Dedifferentiated amniotic fluid mesenchymal stem cell (primary cell): ENCODE measurements at regions not wholly inside any gene's neighbourhood (a gene's known extent, or its start where the extent isn't known, plus 50 kb on each side); places are given as distances from the start of the nearest gene placed in this dataset.
A peak's percentile ranks its signal among the peaks of the same experiment; 100 is the strongest.

Experiments
- DNase-seq: peaks from one replicate; pipeline ENCODE4 v3.0.0-alpha.2; 2016; ENCODE audit errors: extremely low spot score

DNA sequence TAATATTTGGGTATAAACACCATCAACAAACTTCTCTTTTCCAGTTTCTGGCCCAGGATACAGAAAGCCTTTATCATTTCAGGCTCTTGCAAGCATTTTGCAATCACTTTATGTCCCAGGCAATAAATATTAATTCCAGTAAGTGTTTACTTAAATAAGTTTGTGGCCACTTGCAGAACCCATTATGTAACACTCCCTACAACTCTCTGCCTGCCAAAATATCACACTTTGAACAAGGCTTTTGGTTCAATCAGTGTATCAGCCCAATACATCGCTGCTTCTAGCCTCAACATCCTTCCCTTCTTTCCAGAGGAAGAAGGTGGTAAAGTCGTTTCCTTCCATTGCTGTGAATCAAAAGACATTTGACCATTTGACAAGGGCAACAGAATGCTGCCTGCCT lies 203.0 kb upstream of the USP25 start:
- DNase-seq, result no peak

DNA sequence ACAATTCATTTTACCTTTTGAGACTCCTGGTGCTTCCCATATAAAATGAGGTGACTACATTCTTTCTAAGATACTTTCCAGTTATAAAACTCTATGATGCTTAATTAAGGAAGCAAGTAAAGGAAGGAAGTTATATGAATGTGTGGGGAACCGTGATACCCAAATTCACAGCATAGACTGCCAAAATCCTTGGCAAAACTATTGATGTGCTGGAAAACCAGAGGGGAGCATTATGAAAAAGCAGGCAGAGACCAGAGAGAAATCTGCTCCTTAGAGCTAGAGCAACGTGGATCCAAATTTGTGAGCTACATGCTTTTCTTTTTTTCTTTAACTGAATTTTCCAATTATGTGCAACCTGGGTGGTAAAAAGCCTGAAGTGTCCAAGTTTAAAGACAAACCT lies 201.4 kb upstream of the USP25 start:
- DNase-seq, result no peak

DNA sequence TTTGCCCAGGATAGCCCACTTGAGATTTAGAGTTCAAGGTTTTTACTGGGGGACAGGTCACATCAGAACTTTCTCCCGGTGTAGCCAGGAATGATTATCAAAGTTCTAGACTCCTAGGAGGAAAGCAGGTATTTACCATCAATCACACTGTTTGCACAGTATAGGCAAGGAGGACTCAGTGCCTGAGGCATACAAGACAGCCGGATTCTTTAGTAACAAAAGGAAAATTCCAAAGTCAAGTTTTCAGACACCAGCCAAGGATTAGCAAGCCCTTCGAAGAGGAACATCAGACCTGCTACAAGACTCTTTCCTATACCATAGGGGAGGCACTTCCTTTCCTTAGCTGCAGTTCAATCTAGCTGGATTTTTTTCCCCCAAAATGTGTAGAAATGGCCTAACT lies 197.8 kb upstream of the USP25 start:
- DNase-seq, result no peak

DNA sequence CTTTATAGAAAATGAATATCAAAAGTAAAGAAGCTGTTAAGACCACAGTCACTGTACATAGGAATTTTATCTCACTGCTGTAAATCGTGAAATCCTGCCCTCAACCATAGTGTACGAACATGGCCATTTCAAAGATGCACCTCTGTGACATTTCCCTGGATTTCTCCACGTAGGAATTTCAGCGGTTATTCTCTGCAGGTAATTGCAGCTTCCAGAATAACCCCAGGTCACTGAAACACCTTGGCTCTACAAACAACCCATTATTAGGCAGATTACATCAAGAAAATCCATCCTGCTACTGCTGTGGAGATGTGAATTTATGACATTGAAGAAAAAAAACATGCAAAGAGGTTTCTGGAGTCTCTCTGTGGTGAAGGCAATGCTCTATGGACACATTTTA lies 196.2 kb upstream of the USP25 start:
- DNase-seq, result no peak

DNA sequence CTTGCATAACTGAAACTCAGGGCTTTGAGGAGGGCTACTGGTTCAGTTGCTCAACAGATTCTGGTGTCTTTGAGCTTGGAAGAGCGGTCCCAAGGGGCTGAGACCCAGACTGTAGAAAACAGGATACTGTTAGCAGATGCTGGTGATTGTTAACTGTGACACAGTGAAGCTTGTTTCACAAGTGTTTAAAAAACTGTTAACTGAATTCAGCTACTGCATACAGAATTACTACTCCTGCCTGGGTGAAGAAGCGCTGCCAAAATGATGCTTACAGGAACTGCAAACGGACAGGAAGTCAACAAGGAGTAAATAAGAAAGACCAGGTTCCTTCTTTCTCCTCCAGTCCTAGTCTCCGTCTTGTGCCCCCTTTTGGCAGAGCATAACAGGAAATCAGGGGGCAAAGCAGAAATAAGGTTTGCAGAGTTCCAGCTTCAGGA lies 195.3 kb upstream of the USP25 start:
- no peak for DNase-seq

DNA sequence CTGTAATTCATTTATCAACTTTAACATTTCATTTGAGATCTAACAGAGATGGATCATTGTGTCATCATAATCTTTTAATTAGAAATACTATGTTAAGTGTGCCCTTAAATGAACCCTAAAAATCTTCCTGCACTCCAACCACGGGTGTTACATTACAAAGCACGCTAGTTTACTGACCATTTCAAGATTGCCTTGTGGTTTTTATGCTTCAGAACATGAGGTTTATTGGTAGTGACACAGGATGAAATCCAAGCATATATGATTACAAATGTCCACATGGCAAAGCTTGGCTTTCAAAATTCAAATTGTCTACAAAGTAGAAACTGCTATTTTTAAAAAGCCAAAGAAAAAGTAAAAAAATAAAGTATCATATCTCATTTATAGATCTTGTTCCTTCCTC lies 190.4 kb upstream of the USP25 start:
- DNase-seq, result peak; percentile 52

DNA sequence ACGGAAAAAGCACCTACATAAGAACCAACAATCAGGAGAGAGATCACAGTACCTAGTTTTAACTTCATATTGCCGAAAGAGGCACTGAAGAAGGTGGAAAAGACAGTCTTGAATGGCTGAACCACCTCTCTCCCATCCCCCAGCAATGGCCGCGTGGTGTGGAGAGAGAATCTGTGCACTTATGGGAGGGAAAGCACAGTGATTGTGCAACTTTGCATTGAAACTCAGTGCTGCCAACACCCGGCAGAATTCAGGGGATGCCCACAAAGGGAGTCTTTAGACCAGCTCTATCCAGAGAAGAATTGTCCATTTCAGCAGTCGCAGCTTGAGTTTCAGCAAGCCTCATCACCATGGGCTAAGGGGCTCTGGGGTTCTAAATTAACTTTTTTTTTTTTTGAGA lies 186.3 kb upstream of the USP25 start:
- no peak for DNase-seq

DNA sequence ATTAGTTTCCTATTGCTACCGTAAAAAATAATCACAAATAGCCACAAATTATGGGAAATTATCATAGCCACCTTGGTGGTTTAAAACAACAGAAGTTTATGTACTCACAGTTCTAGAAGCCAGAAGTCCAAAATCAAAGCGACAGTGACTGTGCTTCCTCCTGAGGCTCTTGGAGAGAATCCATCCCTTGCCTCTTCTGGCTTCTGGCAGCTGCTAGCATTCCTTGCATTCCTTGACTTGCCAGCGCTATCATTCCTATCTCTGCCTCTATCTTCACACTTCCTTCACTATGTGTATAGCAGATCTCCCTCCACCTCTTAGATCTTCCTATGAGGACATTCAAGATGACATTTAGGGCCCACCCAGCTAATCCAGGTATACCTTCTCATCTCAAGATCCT lies 180.1 kb upstream of the USP25 start:
- no peak for DNase-seq

DNA sequence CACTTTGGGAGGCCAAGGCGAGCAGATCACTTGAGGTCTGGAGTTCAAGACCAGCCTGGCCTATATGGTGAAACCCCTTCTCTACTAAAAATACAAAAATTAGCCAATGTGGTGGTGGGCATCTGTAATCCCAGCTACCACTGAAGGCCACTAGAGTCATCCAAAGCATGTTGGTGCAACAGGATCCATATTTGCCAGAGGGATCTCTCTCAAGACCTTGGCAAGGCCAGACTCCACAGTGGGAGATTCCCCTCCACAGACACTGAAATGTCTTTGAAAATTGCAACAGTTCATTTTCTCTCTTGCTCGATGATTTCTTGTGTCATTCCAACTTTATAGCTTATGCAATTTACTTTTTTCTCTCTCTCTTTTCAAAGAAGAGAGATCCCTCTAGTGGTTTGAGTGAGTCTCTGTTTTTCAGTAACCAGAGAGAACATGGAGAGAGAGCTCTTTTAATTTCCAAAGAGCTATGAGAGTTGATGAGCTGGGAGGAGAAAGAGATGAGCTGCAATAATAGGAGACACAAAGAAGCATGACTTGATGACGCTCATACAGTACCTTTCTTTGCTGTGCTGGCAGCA lies 176.8 kb upstream of the USP25 start:
- no peak for DNase-seq

DNA sequence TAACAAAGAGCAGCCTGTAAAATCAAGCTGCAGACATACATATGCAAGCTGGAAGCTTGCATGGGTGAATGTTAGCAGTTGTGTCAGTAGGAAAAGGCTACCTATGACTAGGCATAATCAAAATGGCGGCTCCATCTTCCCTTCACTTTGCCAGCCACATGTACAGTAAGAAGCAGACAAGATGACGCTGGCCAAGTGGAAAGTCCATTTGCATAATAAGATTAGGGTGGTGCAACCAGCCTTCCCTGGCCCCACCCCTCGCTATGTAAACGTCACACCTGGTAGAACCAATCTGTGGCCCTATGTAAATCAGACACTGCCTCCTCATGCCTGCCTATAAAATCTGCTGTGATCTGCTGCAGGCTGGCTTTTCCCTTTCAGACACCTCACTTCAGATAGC lies 171.9 kb upstream of the USP25 start:
- no peak for DNase-seq

DNA sequence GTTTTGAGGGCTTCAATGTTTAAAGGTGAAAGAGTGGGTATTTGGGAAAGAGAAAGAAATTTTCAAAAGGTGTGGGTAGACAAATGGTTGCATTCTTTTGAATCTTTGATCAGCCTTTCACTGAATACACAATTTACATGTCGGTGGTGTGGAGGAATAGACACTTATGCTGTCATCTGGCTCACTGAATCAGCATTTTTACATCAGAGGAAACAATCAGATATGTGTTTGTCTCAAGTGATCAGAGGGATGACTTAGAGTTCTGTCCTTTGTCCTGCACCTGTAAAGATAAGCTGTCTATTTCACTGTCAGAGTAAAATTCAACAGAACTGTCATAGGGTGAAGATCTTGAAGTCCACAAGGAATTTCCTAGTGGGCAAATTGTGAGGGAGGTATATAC lies 170.9 kb upstream of the USP25 start:
- no peak for DNase-seq

DNA sequence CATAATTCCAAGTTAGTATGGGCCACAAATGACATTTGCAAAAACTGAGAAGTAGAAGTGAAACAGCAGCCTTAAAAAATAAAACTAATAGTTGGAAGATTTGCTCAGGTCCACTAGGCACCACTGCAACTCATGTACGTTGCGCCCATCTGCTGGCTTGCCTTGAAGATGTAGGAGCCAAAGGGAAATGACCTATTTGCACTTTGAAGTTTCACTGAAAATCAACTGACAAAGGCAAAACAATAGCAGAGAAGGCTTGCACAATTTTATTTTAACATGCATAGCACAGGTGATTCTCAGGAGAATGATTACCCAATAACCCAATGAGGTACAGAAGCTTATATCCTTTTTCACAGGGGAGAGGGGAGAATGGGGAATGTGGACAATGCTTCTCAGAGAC lies 170.1 kb upstream of the USP25 start:
- DNase-seq, result no peak

DNA sequence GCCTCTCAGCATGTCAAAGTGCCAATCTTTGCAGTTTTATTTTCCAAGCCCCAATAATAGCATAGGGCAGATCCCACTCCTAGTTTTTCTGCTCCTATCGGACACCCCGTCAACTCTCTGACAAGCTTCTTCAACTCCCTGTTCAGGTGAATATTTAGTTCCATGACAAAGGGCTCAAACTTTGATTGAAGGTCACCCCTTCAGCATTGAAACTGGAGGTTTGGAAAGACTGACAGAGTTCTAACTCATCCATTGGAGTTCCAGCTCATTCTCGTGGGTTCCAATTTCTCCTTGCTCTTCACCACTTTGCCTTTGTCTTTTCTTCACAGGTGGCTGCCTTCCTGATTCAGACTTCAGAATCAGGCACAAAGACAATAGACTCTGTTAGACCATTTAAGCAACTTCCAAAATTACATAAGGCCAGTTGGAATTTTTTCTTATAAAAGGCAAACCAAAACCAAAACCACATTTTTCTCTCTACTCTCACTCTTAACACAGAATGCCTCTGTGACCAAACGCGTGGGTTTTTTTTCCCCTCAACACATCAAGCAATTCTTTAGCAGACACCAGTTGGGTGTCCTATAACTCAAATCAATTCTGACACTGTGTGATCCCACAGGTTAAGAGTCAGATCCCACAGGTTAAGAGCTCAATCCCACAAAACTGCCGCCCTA lies 169.3 kb upstream of the USP25 start:
- DNase-seq, result no peak

DNA sequence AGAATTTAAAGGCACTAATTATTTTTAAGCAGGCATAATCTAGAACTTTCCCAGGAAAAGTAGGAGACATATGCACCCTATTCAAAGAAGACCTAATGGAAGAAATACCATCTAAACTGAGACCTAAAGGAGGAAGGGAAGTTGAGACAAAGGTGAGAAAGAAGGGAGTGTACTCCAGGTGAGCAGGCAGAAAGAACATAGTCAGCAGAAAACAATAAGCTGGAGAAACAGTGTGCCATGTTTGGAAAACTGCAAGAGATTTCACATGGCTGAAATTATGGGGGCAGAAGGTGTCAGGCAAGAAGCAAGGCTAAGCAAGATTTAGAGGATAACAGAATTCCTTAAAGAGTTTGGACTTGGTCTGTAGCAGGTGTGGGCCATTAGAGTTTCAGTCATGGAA lies 167.0 kb upstream of the USP25 start:
- DNase-seq, result no peak

DNA sequence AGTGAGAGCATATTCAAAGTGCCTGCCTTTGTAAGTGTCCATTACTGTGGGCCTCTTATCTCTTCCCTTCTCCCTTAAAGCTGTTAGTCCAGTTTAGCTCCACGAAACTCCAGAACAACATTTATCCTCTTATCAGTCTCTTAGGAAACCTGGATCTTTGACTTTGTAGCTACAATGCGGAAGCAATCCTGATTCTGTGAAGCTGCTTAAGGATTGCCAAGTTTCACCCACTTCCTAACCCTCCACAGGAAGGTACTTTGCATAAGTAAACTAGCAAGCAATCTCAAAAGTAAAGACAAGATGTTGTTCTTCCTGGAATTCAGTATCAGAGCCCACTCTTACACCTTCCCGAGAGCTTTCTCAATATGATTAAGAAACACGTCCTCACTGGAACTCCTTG lies 164.9 kb upstream of the USP25 start:
- DNase-seq, result no peak

DNA sequence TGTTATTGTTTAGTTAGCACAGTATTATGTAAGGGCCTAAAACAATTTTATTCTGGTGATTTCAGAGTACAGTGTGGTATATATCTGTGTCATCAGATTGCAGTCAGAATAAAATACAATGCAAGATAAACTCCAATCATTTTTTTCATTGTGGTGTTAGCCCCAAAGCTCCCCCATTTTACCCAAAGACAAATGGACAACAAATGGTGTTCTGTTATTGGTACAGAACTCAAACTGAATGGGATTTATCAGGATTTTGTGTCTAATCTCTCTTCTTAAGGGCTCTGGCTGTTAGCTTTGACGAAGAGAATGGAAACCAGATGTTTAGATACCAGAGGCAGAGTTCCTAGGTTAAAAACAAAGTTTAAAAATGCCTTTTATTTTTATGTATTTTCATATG lies 163.1 kb upstream of the USP25 start:
- DNase-seq, result no peak

DNA sequence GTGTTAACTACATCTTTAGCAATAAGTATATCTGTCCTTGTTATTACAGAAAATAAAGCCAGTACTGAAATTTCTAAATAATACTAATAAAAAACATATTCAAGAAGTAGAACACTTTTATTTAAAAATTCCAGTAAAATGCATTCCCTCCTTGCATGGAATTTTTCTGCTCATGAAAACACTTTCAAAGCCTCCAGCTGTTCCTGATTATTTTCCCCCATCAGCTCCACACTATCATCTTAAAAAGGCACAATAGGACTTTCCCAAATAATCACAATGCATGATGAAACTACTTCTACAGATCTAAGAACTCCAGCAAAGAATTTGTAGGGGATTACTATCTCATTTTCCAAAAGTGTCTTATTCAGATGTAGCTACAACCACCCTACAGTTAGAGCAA lies 162.6 kb upstream of the USP25 start:
- no peak for DNase-seq

DNA sequence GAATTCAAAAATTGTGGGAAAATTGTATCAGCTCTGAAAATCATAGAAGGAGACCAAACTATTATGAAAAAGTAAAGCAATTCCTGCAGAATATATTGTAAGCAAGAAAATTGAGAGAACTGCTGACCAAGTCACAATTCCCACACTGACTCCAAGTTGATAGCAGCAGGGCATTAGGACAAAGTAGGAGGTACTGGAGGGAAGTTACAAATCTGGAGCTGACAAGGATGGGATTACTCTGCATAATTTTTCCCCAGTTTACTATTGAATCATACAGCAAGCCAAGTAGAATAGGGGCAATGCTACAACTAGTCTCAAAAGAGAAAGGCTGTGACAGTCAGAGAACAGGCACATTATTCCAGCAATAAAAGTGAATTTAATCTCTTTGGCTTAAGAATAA lies 161.3 kb upstream of the USP25 start:
- DNase-seq, result no peak

DNA sequence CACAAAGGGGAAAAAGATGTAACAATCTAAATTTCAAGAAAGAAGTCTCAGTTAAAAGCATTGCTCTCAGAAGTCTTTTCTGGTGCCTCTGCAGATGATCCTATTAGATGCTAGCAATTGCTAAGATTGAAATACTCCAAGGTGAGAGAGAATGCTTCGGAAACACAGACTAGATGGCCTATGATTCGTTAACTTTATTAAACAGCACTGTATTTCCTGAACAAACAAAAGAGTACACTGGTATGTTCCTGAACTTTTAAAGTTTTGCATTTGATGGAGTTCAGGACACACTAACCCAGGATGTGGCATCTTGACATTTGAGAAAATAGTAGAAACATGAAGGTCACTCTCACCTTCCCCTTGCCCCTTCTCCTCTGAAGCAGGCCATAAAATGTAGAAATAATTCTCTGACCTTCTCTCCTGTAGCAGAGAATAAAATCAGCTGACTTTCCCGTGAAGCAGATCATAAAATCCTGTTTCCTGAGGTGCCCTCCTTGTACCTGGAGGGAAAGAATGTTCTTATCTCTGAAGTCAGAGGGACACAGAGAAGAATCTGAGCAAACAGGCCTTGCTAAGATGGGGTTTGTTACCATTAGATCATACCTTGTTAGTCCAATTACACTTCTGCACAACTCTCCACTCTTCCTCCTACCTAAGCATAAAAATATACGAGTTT lies 142.9 kb upstream of the USP25 start:
- no peak for DNase-seq

DNA sequence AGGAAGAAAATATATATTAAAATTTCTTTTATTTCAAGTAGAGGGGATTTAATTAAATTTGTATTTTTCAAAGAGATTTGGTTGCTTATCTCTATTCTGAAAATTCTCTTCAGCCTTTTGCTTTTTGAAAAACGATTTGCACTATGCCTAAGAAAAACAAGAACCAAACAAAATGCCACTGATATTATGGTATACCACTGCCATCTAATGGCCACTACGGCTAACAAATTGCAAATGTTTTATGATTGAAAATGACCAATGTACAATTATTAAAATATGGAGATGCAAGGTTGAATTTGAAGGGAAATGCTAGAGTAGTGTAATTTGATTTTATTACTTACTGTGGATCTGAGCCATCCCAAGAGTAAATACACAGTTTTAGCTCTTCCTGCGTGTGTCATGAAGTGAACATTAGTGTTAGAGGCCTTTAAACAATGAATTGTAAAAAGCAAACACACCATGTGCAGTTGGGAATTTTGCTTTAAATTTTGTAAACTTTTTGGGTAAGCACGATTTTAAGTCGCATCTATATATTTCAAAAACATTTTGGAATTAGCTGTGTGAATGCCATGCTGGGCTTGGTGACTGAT lies 137.4 kb upstream of the USP25 start:
- DNase-seq, result peak; percentile 49

DNA sequence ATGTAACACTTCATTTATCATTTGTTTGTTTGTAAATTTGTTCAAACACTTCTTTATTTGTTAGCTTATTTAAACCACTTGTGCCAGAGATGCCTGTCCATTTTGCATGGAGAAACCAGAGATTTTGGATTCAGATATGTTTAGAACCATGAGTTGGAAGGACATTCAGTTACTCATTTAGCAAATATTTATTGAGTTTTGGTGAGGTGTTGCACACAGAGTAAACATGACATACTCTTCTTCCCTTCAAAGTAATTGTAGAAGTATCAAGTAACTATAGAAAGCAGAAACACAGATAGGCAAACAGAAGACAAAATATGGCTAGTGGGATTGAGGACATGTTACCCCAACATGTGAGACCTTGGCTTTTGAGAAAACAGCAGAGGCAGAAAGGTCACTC lies 136.8 kb upstream of the USP25 start:
- no peak for DNase-seq

DNA sequence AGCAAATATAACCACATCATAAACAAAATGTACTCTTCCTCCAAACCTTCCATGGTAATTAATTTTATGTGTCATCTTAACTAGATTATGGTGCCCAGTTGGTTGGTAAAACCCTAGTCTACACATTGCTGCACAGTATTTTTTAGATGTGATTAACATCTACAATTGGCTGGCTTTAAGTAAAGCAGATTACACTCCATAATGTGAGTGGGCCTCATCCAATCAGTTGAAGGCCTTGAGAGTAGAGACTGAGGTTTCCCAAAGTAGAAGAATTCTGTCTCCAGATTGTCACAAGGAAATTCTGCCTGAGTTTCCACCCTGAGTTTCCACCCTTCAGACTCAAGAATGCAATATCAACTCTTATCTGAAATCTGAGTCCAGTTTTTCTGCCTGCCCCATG lies 128.4 kb upstream of the USP25 start:
- DNase-seq, result no peak

DNA sequence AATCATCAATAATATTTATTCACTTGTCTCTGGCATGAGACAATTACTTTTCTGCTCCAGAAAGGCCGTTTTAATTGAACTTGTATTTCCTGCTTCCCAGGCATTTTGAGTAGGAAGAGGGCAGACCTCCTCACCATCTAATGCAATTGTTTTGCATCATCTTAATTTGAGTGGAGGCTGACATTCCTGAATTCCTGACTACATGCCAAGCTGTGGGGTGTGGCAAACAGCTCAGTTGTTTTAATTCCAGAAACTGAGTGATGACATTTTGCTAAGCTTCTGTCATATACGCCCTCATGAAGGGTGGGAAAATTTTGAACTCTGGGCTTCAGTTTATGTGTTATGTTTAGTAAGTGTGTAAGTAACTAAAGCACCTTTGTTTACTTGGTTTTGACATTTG lies 125.4 kb upstream of the USP25 start:
- peak; percentile 77 for DNase-seq
